ENCODE measurements at regions not wholly inside any gene's neighbourhood (a gene's known extent, or its start where the extent isn't known, plus 50 kb on each side); places are given as distances from the start of the nearest gene placed in this dataset.

DNA sequence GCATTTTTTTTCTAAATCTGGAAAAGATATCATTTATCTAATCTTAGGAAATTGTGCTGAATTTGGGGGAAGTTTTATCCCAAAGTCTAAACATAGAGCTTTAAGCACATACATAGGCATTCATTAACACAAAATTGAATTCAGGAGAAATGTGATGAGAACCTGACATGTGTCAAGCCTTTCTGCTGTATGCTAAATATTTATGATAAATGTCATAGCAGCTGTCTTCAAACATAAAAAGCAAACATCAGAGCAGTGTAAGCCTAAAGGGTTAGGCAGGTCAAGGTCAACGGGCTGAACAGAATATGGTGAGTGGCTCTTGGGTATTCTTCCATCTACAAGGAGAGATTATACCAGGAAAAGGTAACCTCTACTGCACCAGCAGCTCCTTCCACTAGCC is 737.2 kb upstream of the ZNF608 start:
- DNase-seq, result no peak
- Histone ChIP-seq H3K27me3 (no peaks in the 10 kb centered on the region), H3K4me3 (no peak overlapping the region), H3K4me1 (replicated peaks in 1 of 2) (peaks cover 21 to 28% of the 10 kb centered on the region in 2 donors), H3K36me3 (replicated peaks in 1 of 2) (no peaks in the 10 kb centered on the region), H3K9me3 (replicated peaks in 1 of 3) (no peaks in the 10 kb centered on the region), H3K27ac (peak overlapping the region in 1 of 5 donors; percentile 73)
- no peak for TF ChIP-seq POLR2A (IDR thresholded peaks at IDR 0.05)
- TF ChIP-seq CTCF (IDR thresholded peaks at IDR 0.05), result no peak
- intact Hi-C loops (cut with DNase I), result no loop called here
- 62 to 87% (median 80%) methylated on average over 1 of the region's 1 CpG for WGBS, 4 donors

DNA sequence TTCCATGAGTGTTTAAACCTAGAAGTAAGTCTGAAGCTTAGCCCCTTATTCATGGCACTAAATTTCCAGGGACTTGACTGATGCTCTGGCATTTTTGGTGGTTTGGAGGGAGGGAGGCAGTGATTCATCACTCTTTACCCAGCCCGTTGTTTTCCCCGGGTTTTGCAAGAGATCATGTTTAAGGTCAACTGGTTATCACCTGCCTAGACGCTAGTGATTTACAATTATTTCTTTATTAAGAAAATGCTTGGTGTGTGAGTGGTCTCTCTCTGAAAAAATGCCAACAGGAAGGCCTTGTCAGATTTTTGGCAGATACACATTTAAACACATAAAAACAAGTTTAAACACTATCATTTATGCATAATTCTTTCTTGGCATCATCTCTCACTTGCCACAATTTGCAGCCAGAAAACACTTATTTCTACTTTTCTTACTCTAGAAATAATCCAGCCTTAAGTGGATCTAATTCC is 737.9 kb upstream of the ZNF608 start:
- Histone ChIP-seq H3K27ac (peak overlapping the region; percentile 16 to 73 (median 72)), H3K9me3 (replicated peaks in 1 of 3) (no peaks in the 10 kb centered on the region), H3K4me3 (peak overlapping the region in 1 of 4 donors; percentile 15), H3K4me1 (replicated peaks in 1 of 2) (peaks cover 21 to 28% of the 10 kb centered on the region in 2 donors), H3K27me3 (no peaks in the 10 kb centered on the region), H3K36me3 (replicated peaks in 1 of 2) (no peaks in the 10 kb centered on the region)
- 0 to 8% (median 4%) methylated on average over 3 of the region's 3 CpGs for WGBS, 4 donors
- peak; percentile 25 to 73 (median 54) for DNase-seq
- TF ChIP-seq POLR2A (IDR thresholded peaks at IDR 0.05), result no peak
- no peak for TF ChIP-seq CTCF (IDR thresholded peaks at IDR 0.05)
- intact Hi-C loops (cut with DNase I), result no loop called here

DNA sequence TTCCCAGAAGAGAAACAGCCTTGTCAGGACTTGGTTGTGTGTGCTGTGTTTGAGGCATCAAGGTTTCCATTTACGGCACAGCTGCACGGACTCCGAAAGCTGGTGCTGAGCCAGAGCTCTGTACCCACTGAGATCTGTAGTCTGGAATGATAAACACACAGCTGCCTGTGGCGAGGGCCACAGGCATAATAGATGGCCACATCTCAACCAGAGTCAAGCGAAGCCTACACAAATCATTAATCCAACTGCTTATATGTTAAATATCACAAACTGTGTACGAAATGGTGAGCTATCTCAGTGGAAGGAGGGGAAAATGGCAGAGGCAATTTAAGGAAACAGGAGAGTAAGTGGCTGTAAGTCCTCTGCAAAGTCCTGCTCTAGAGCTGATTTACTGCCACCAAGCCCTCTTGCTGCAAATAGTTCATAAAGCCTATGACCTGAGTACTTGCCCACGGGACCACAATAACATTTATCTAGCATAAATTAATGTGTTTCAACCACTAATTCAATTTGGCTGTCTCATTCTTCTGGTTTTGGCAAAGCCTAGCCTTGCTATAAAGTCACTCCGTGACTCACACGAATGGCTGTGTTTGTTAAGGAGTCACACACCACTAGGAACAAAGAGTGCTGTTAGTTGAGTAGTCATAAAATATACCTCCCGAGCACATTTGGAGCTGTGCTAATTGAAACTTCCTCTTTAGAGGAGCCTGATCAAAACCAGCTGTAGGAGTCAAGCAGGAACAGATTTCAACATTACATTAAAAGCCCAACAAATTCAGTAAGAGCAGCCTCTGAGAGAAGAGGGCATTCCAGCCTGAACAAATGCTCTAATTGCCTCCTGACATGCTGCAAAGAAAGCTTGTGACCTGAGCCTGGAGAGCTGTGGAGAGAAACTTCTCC is 738.6 kb upstream of the ZNF608 start:
- H3K36me3 ChIP-seq (replicated peaks in 1 of 2), result no peaks in the 10 kb centered on the region
- peak overlapping the region; percentile 16 to 73 (median 72) for H3K27ac ChIP-seq
- peak in 1 of 2 donors; percentile 9 for TF ChIP-seq POLR2A (IDR thresholded peaks at IDR 0.05)
- TF ChIP-seq CTCF (IDR thresholded peaks at IDR 0.05), result no peak
- DNase-seq, result peak; percentile 64 to 91 (median 80)
- H3K4me1 ChIP-seq (replicated peaks in 1 of 2), result peaks cover 21 to 28% of the 10 kb centered on the region in 2 donors
- no peaks in the 10 kb centered on the region for H3K9me3 ChIP-seq (replicated peaks in 1 of 3)
- WGBS, 4 donors, result 9 to 14% (median 10%) methylated on average over 10 of the region's 10 CpGs
- intact Hi-C loops (cut with DNase I), result no loop called here
- peak overlapping the region in 1 of 4 donors; percentile 15 for H3K4me3 ChIP-seq
- H3K27me3 ChIP-seq, result no peaks in the 10 kb centered on the region

- no peak for DNase-seq
- H3K36me3 ChIP-seq (replicated peaks in 1 of 2), result no peaks in the 10 kb centered on the region
- intact Hi-C loops (cut with DNase I), result no loop called here
- no peak overlapping the region for H3K4me3 ChIP-seq
- 72 to 80% (median 76%) methylated on average over 3 of the region's 3 CpGs for WGBS, 4 donors
- peaks cover 21 to 28% of the 10 kb centered on the region in 2 donors for H3K4me1 ChIP-seq (replicated peaks in 1 of 2)
- no peaks in the 10 kb centered on the region for H3K9me3 ChIP-seq (replicated peaks in 1 of 3)
- no peaks in the 10 kb centered on the region for H3K27me3 ChIP-seq
- peak overlapping the region in 4 of 5 donors; percentile 14 to 73 (median 64) for H3K27ac ChIP-seq
- no peak for TF ChIP-seq CTCF (IDR thresholded peaks at IDR 0.05)
- TF ChIP-seq POLR2A (IDR thresholded peaks at IDR 0.05), result no peak
These were observed 739.3 kb upstream of the ZNF608 start for GRCh38 chr5:125485771-125486170.
